Activated naive CD8-positive, alpha-beta T cell treated with anti-CD3 and anti-CD28 coated beads, Interleukin-2, amount 10 ng/mL, durations not matched to agents 7 days and 5 days (primary cell): ENCODE measurements at regions not wholly inside any gene's neighbourhood (a gene's known extent, or its start where the extent isn't known, plus 50 kb on each side); places are given as distances from the start of the nearest gene placed in this dataset.

Experiments used
- ATAC-seq: fragments of 150-1000 bp; cut with Tn5 transposase; one replicate; pipeline ENCODE4 v1.10.0; 2021; ENCODE audit warnings: low read depth, moderate library complexity
- POLR2A ChIA-PET: fragments of 350-600 bp; sonication (Branson Sonifier 250); formaldehyde crosslinking; loops from one replicate; lab custom pipeline; 2021; ENCODE audit warnings: antibody characterized with exemption; lab: Charles Lee
- DNase-seq: peaks from one replicate; pipeline ENCODE4 v3.0.0; 2021
- H3K27ac Mint-ChIP-seq: one replicate; pipeline ENCODE4 v1.8.0; 2022; ENCODE audit warnings: mild to moderate bottlenecking, mixed read lengths
- H3K27me3 Mint-ChIP-seq: one replicate; pipeline ENCODE4 v1.8.0; 2022; ENCODE audit warnings: mild to moderate bottlenecking, moderate library complexity, mixed read lengths
- H3K36me3 Mint-ChIP-seq: one replicate; pipeline ENCODE4 v1.8.0; 2021; ENCODE audit warnings: mild to moderate bottlenecking, mixed read lengths
- H3K4me1 Mint-ChIP-seq: one replicate; pipeline ENCODE4 v1.8.0; 2021; ENCODE audit warnings: mixed read lengths
- H3K4me3 Mint-ChIP-seq: one replicate; pipeline ENCODE4 v1.8.0; 2022; ENCODE audit warnings: mild to moderate bottlenecking, moderate library complexity, mixed read lengths
- H3K9me3 Mint-ChIP-seq: one replicate; pipeline ENCODE4 v1.8.0; 2021; ENCODE audit warnings: mixed read lengths

- no peaks in the 10 kb centered on the region for H3K4me1 Mint-ChIP-seq
- no peaks in the 10 kb centered on the region for H3K27me3 Mint-ChIP-seq
- H3K27ac Mint-ChIP-seq, result peak overlapping the region; percentile 36
- no peak for DNase-seq
- POLR2A ChIA-PET, result no interaction called here
- no peak for ATAC-seq
- H3K4me3 Mint-ChIP-seq, result no peak overlapping the region
- H3K9me3 Mint-ChIP-seq, result no peaks in the 10 kb centered on the region
- no peaks in the 10 kb centered on the region for H3K36me3 Mint-ChIP-seq
Observed at GRCh38 chr16:47026947-47027346, 53.5 kb upstream of the DNAJA2 start.

GRCh38 chr16:47026492-47026891, 53.0 kb upstream of the DNAJA2 start:
- no peaks in the 10 kb centered on the region for H3K36me3 Mint-ChIP-seq
- no peaks in the 10 kb centered on the region for H3K4me1 Mint-ChIP-seq
- POLR2A ChIA-PET, result no interaction called here
- H3K27me3 Mint-ChIP-seq, result no peaks in the 10 kb centered on the region
- DNase-seq (no peak), ATAC-seq (no peak)
- H3K27ac Mint-ChIP-seq, result no peak overlapping the region
- H3K9me3 Mint-ChIP-seq, result no peaks in the 10 kb centered on the region
- no peak overlapping the region for H3K4me3 Mint-ChIP-seq

GRCh38 chr16:47025641-47026040, 52.2 kb upstream of the DNAJA2 start:
- no peak for DNase-seq
- ATAC-seq, result no peak
- POLR2A ChIA-PET, result no interaction called here
- Mint-ChIP-seq H3K27me3 (no peaks in the 10 kb centered on the region), H3K4me3 (no peak overlapping the region), H3K4me1 (no peaks in the 10 kb centered on the region), H3K27ac (no peak overlapping the region), H3K36me3 (no peaks in the 10 kb centered on the region), H3K9me3 (no peaks in the 10 kb centered on the region)
